Kidney glomerular epithelial cell (primary cell): ENCODE measurements at regions not wholly inside any gene's neighbourhood (a gene's known extent, or its start where the extent isn't known, plus 50 kb on each side); places are given as distances from the start of the nearest gene placed in this dataset.
A peak's percentile ranks its signal among the peaks of the same experiment; 100 is the strongest.

Experiments
- DNase-seq: peaks from one replicate; lab custom pipeline; 2025; lab: John Stamatoyannopoulos, UW

- no peak for DNase-seq
Measured at GRCh38 chr11:25970726-25971508, 361.0 kb upstream of the ANO3 start.

GRCh38 chr11:25980091-25980490 lies 351.8 kb upstream of the ANO3 start:
- DNase-seq = no peak

DNA sequence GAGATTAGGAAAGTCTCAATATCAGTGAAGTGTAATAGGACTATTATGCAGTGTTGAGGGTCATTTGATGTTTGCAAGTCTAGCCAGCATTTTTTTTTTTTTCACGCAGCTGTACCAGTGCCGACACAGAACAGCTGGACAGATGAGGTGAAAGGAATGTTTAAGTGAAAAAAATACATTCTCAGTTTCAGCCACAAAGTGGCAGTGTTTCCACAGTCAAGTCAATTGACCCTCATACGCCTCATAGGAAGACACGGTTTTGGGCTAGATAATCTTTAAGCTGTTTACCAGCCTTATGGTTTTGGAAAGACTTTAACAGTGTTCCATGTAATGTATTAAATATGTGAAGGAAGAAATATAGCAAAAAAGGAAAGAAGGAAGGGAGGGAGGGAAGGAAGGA lies 349.9 kb upstream of the ANO3 start:
- peak; percentile 28 for DNase-seq

- DNase-seq = no peak
Measured at GRCh38 chr11:25983280-25983679, 348.6 kb upstream of the ANO3 start.

- no peak for DNase-seq
Measured at GRCh38 chr11:25988178-25988577, 343.8 kb upstream of the ANO3 start.

GRCh38 chr11:25990406-25990805 lies 341.5 kb upstream of the ANO3 start:
- no peak for DNase-seq

DNA sequence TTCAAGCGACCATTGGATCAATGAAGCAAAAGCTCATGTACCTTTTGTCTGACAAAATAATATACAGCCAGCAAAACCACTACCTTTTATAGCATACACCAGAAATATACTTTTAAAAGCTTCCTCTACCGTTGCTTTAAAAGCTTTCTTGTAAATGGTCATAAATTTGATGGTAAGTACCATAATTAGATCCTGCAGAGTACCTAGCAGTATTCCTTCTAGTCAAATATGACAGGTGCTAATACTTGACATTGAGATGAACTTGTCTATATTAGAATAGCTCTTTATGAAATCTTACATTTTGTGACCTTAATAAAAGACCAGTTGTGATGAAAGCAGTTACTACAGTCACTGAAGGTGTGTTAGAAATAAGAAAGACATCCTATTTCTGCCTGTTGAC lies 340.5 kb upstream of the ANO3 start:
- DNase-seq = no peak

DNA sequence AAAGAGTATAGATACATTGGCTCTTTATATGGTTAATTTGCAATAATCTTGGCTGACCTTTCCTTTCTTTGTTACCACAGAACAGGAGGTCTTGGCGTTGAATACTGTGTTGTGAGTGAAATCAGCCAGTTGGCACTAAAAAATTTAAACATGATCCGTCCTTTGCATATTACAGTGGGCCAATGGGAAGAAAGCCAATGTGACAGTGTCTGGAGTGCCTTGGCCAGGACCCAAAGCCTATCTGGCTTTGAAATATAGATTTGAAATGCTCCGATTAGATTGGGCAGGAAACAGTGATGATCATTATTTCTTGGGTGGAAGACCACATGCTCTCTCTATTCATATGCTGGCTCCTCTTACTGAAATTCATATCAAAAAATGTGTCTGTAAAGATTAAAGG lies 339.6 kb upstream of the ANO3 start:
- DNase-seq = no peak

GRCh38 chr11:25993016-25993415 lies 338.9 kb upstream of the ANO3 start:
- DNase-seq = no peak

DNA sequence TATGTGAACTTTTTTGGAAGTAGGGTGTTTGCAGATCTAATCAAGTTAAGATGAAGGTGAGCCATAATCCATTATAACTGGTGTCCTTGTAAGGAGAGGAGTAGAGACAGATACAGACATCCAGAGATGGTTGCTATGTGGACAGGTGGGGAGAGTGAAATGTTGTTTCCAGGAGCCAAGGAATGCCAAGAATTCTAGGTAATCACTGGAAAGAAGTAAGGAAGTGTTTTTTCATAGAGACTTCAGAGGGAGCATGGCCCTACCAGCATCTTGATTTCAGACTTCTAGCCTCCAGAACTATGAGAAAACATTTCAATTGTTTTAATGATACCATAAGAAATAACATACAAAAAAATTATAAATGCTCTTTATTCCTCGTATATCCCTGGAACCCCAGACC lies 320.5 kb upstream of the ANO3 start:
- DNase-seq = no peak

GRCh38 chr11:26014456-26015115 lies 317.3 kb upstream of the ANO3 start:
- no peak for DNase-seq

GRCh38 chr11:26017322-26017860 lies 314.5 kb upstream of the ANO3 start:
- DNase-seq = no peak

GRCh38 chr11:26017903-26018302 lies 314.0 kb upstream of the ANO3 start:
- no peak for DNase-seq

GRCh38 chr11:26018336-26018735 lies 313.6 kb upstream of the ANO3 start:
- DNase-seq = no peak

DNA sequence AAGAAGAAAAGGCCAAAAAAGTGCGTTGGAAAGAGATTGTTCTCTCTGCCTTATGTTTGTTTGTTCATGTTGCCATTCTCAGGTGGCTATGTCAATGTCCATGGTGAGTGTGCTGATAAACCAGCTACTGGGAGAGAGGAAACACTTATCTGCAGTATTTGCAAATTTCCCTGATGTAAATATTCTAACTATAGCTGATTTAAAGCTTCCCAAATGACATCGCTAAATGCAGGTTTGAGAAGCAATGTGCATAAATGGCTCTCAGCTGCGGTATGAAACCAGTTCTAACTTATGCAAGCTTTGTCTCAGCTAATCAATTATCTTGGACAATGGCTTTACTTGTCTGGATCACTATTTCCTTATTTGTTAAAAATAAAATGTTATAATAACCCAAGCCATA lies 312.5 kb upstream of the ANO3 start:
- no peak for DNase-seq

GRCh38 chr11:26021017-26021416 lies 310.9 kb upstream of the ANO3 start:
- no peak for DNase-seq

DNA sequence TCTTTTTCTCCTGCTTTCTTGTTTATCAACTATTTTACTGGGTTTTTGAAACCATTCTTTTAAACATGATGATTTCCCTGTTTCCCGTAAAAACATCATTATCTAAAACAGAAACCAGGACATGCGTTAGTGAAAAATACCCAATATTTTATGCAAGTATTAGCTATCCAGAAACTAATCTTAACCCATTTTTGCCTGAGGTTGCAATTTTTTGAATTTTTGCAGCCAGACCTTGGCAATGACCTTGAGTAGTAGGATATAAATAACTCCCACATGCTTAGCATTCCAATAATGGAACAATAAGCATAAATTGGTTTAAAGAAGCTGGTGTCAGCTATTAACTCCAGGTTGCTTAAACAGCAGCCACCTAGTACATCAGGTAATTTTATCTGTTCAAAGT lies 308.9 kb upstream of the ANO3 start:
- DNase-seq = no peak

DNA sequence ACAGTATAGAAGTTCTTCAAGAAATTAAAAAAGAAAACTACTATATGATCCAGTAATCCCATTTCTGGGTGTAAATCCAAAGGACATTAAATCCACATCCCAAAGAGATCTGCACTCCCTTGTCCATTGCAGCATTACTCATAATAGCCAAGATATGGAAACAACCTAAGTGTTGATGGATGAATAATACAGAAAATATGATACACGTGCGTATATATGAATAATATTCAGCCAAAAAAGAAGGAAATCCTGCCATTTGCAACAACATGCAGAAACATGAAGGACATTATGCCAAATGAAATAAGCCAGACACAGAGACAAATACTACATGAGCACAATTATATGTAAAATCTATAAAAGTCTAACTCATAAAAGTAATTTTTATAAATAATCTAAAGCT lies 306.3 kb upstream of the ANO3 start:
- no peak for DNase-seq

- no peak for DNase-seq
Measured at GRCh38 chr11:26026078-26026477, 305.9 kb upstream of the ANO3 start.

DNA sequence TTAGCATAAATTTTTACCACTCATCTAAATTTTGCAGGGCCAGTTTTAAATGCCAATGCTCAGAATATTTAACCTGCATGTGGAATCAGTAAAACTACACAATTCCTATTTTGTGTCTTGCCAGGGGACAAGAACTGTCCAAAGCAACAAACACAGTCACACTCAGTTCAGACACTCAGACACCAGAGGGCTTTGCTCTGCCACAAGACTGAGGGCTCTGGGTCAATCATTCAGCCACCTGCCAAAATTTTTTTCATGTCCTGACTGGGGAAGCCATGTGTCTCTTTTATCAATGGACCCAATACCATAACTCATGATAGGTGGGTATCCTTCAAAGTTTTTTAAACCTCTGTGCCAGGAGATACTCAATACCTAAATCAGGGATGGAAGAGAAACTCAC lies 304.0 kb upstream of the ANO3 start:
- DNase-seq = no peak

DNA sequence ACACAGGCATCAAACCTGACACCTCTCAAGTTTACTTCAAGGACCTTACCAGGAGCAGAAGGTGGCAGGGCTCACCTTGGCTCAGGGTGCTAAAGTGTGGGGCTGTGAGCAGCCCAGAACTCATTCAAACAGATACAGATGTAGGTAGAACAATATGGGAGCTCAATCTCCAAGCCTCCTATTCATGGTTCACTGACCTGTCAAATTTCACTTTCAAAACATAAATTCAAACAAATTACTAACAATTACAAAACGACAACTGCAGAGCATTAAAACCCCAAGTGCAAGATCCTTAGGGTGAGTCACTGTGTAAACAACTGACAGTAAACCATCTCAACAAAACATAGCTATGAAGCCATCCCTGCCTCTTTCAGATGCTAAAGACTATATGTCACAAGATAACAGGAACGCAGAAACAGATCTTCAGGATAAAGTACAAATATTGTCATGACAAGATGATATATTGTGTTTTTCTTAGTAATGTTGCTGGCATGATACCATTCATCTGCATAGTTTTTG lies 303.5 kb upstream of the ANO3 start:
- peak; percentile 40 for DNase-seq

- DNase-seq = no peak
Measured at GRCh38 chr11:26030399-26030798, 301.5 kb upstream of the ANO3 start.

DNA sequence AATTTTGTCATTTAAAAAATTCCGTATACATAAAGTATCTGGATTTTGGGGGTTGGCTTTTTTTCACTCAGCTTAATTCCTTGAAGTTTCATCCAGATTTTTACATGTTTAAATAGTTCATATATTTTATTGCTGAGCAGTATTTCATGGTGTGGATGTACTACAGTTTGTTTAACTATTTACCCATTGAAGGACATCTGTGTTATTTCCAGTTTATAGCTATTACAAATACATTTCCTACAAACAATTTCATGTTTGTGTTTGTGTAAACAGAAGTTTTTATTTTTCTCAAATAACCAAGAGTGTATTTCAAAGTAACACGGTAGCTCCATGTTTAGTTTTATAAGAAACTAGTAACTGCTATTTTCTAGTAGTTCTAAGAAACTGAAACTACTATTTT lies 299.7 kb upstream of the ANO3 start:
- DNase-seq = no peak
